ENCODE measurements at regions not wholly inside any gene's neighbourhood (a gene's known extent, or its start where the extent isn't known, plus 50 kb on each side); places are given as distances from the start of the nearest gene placed in this dataset.

- H3K4me1 Mint-ChIP-seq (ENCODE audit: low read depth, unreplicated experiment): no peaks in the 10 kb centered on the region
- H3K9me3 Mint-ChIP-seq (ENCODE audit: low read depth, unreplicated experiment): no peaks in the 10 kb centered on the region
- H3K4me3 Mint-ChIP-seq (ENCODE audit: low read depth, unreplicated experiment): no peak overlapping the region
- CTCF ChIA-PET: interaction anchor here (1.0 to 1.2 kb wide), 2 partner anchors 9 to 17 kb away, joined by 3 to 4 read pairs; no protein-coding TSS in a partner anchor
- no peak for DNase-seq
- H3K36me3 Mint-ChIP-seq (ENCODE audit: insufficient read depth, unreplicated experiment): no peaks in the 10 kb centered on the region
- no peak overlapping the region for H3K27ac Mint-ChIP-seq (ENCODE audit: unreplicated experiment)
- intact Hi-C loops (cut with micrococcal nuclease; ENCODE audit: unreplicated experiment): no loop called here
- no peak for TF ChIP-seq CTCF (IDR thresholded peaks at IDR 0.05; ENCODE audit: unreplicated experiment)
- peaks cover 33% of the 10 kb centered on the region for H3K27me3 Mint-ChIP-seq (ENCODE audit: unreplicated experiment)
- BruUV-seq (replicated peaks): no TSS peak
These were observed 117.2 kb upstream of the RGMB start for GRCh38 chr5:98656125-98656795.

DNA sequence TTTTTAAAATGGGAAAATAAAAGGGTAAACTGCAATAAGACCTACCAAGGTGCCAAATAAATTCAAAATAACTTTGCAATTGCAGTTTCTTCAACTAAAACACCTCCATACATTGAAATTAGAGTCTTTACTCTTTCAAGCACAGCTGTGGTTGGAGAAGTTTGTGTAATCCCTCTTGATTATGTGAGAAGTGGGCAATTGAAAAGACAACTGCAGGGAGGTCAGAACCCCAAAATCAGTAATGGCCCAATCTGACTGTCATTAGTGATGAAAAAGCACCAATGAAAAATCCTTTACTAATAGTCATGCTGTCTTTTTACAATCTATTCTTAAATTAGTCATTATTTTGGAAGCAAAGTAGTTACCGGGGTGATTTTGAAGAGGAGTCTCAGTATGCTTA lies 116.7 kb upstream of the RGMB start:
- no peak overlapping the region for H3K27ac Mint-ChIP-seq (ENCODE audit: unreplicated experiment)
- BruUV-seq (replicated peaks): no TSS peak

DNA sequence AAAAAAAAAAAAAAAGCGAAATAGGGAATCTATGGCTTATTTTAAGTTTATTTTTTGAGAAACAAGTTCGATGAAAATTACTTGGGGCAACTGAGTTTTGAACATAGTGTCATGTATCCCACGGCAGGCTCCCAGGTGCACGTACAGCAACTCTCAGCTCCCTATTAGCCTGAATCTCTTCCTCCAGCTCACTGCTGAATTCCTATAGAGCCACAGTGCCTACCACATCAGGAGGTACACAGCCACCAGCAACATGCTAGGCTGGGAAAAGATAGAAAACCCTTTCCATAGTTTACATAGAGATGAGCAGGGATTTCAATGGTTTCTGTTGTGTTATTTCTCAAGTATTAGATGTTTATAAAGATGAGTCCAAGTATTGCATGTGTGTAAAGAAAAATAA lies 115.9 kb upstream of the RGMB start:
- BruUV-seq (replicated peaks): no TSS peak
- Mint-ChIP-seq H3K9me3 (ENCODE audit: low read depth, unreplicated experiment) (no peaks in the 10 kb centered on the region), H3K4me3 (ENCODE audit: low read depth, unreplicated experiment) (no peak overlapping the region), H3K27me3 (ENCODE audit: unreplicated experiment) (peaks cover 23% of the 10 kb centered on the region), H3K36me3 (ENCODE audit: insufficient read depth, unreplicated experiment) (no peaks in the 10 kb centered on the region), H3K4me1 (ENCODE audit: low read depth, unreplicated experiment) (no peaks in the 10 kb centered on the region), H3K27ac (ENCODE audit: unreplicated experiment) (no peak overlapping the region)
- no peak for DNase-seq
- no peak for TF ChIP-seq CTCF (IDR thresholded peaks at IDR 0.05; ENCODE audit: unreplicated experiment)
- CTCF ChIA-PET: no interaction called here
- intact Hi-C loops (cut with micrococcal nuclease; ENCODE audit: unreplicated experiment): no loop called here

More for the DNA sequence above, 116.7 kb upstream of the RGMB start:
- CTCF ChIA-PET: interaction anchor here (1.0 kb wide), 1 partner anchor 9 kb away, joined by 4 read pairs; no protein-coding TSS in a partner anchor
- Mint-ChIP-seq H3K9me3 (ENCODE audit: low read depth, unreplicated experiment) (no peaks in the 10 kb centered on the region), H3K4me1 (ENCODE audit: low read depth, unreplicated experiment) (no peaks in the 10 kb centered on the region), H3K36me3 (ENCODE audit: insufficient read depth, unreplicated experiment) (no peaks in the 10 kb centered on the region), H3K4me3 (ENCODE audit: low read depth, unreplicated experiment) (no peak overlapping the region), H3K27me3 (ENCODE audit: unreplicated experiment) (peaks cover 28% of the 10 kb centered on the region)
- DNase-seq: no peak
- intact Hi-C loops (cut with micrococcal nuclease; ENCODE audit: unreplicated experiment): no loop called here
- no peak for TF ChIP-seq CTCF (IDR thresholded peaks at IDR 0.05; ENCODE audit: unreplicated experiment)

DNA sequence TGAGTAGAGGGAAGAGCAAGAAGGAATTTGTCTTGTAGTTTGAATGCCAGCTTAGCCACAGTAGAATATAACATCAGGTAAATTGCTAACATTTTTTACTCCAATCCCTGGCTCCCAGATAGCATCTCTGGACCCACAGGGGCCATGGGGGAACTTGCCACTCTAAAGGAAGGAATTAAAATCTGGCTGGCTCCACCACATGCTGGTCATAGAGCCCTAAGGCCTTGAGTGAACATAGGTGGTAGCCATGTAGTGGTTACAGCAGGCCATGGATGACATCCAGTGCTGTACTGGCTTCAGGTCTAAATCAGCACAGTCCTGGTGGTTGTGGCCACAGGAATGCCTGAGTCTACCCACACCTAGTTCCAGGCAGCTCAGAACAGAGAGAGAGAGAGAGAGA lies 109.9 kb upstream of the RGMB start:
- Mint-ChIP-seq H3K27ac (ENCODE audit: unreplicated experiment) (no peak overlapping the region), H3K27me3 (ENCODE audit: unreplicated experiment) (no peaks in the 10 kb centered on the region), H3K36me3 (ENCODE audit: insufficient read depth, unreplicated experiment) (no peaks in the 10 kb centered on the region), H3K4me1 (ENCODE audit: low read depth, unreplicated experiment) (no peaks in the 10 kb centered on the region), H3K4me3 (ENCODE audit: low read depth, unreplicated experiment) (no peak overlapping the region), H3K9me3 (ENCODE audit: low read depth, unreplicated experiment) (peaks cover 6% of the 10 kb centered on the region)
- intact Hi-C loops (cut with micrococcal nuclease; ENCODE audit: unreplicated experiment): no loop called here
- no peak for TF ChIP-seq CTCF (IDR thresholded peaks at IDR 0.05; ENCODE audit: unreplicated experiment)
- BruUV-seq (replicated peaks): no TSS peak
- DNase-seq: no peak
- CTCF ChIA-PET: no interaction called here
